ENCODE measurements at regions not wholly inside any gene's neighbourhood (a gene's known extent, or its start where the extent isn't known, plus 50 kb on each side); places are given as distances from the start of the nearest gene placed in this dataset.

GRCh38 chr6:4210629-4211419, 75.4 kb upstream of the ECI2 start:
- H3K27ac ChIP-seq (ENCODE audit: extremely low read depth, low read depth, low read length), result no peak overlapping the region
- peak; percentile 65 to 72 (median 68) for DNase-seq (ENCODE audit: extremely low read depth in 1 of 4, low spot score in 3 of 4)
- peak; percentile 97 for ATAC-seq
- no peaks in the 10 kb centered on the region for H3K9me1 ChIP-seq (ENCODE audit: control insufficient read depth, insufficient read depth, low read length)
- intact Hi-C loops (cut with micrococcal nuclease), result loop anchor here (1.0 kb wide), 3 partner anchors 49 to 469 kb away; no protein-coding TSS in a partner anchor
- POLR2A ChIA-PET, result interaction anchor here (0.7 kb wide), 1 partner anchor 466 kb away, joined by 3 read pairs; no protein-coding TSS in a partner anchor
- in situ Hi-C loops (cut with MboI), result no loop called here
- H2AFZ ChIP-seq (ENCODE audit: low read depth, low read length), result no peak overlapping the region
- H3K27me3 ChIP-seq (ENCODE audit: control insufficient read depth in 2 of 2, insufficient read depth in 2 of 2, low read length in 2 of 2), result peaks cover 0 to under 1% of the 10 kb centered on the region in 2 experiments; a peak in 1 of 5 replicates
- H3K9me3 ChIP-seq (replicated peaks; ENCODE audit: control insufficient read depth, insufficient read depth, low read depth, low read length), result no peaks in the 10 kb centered on the region; the same call in 1 of the 2 replicates
- CTCF ChIA-PET (ENCODE audit: low intra/inter-chr PET ratio), result interaction anchor here (0.6 to 1.1 kb wide), 5 partner anchors 47 to 936 kb away, joined by 3 read pairs; no protein-coding TSS in a partner anchor
- WGBS (ENCODE audit: insufficient coverage, low coverage, missing lambda C conversion rate), result 3% methylated on average over 4 of the region's 4 CpGs
- no peaks in the 10 kb centered on the region for H3K4me1 ChIP-seq (replicated peaks in 1 of 2; ENCODE audit: control insufficient read depth in 2 of 2, insufficient read depth in 2 of 2, low read length in 2 of 2)
- no peaks in the 10 kb centered on the region for H3K36me3 ChIP-seq (ENCODE audit: control insufficient read depth, insufficient read depth, low read length)
- no TSS peak for BruUV-seq (replicated peaks)
- FAIRE-seq, result peak; percentile 93
- no peak overlapping the region for H3K9ac ChIP-seq (ENCODE audit: insufficient read depth in 1 of 2, low read depth in 2 of 2, low read length in 2 of 2)
- H4K20me1 ChIP-seq (replicated peaks; ENCODE audit: control insufficient read depth, insufficient read depth, low read length), result no peaks in the 10 kb centered on the region
- H3K79me2 ChIP-seq (ENCODE audit: control insufficient read depth, insufficient read depth, low read length), result no peaks in the 10 kb centered on the region
- no peak overlapping the region for H3K4me2 ChIP-seq (ENCODE audit: insufficient read depth, low read length)
- H3K4me3 ChIP-seq, result no peak overlapping the region
- TF ChIP-seq RFX1 (IDR thresholded peaks at IDR 0.05), result peak; percentile 70
- TF ChIP-seq REST (IDR thresholded peaks at IDR 0.05; ENCODE audit: borderline replicate concordance), result peak; percentile 75; the same call in 1 of the 2 replicates
- no peak for TF ChIP-seq REST (CRISPR knock-in tag; IDR thresholded peaks at IDR 0.05; ENCODE audit: low read depth)
- peak; percentile 52; the same call in 1 of the 2 replicates for TF ChIP-seq ZNF384 (IDR thresholded peaks at IDR 0.05; ENCODE audit: low read depth, low read length)
- TF ChIP-seq RBFOX2 (IDR thresholded peaks at IDR 0.05; ENCODE audit: low read depth, low read length), result no peak
- TF ChIP-seq ELF4 (CRISPR knock-in tag; IDR thresholded peaks at IDR 0.05), result no peak
- 0 out of 2 replicates have a peak, but pooled peaks have one; percentile 49 for TF ChIP-seq FOXJ2 (tag; IDR thresholded peaks at IDR 0.05)
- no peak for TF ChIP-seq ZNF165 (CRISPR knock-in tag; IDR thresholded peaks at IDR 0.05; ENCODE audit: borderline replicate concordance)
- TF ChIP-seq RBM22 (IDR thresholded peaks at IDR 0.05; ENCODE audit: low read depth, low read length, poor library complexity, severe bottlenecking), result no peak
- no peak for TF ChIP-seq EP300 (IDR thresholded peaks at IDR 0.05; ENCODE audit: low read length)
- no peak for TF ChIP-seq MEF2D (tag; conservative IDR thresholded peaks at IDR 0.05; ENCODE audit: low read depth)
- TF ChIP-seq DEAF1 (CRISPR knock-in tag; IDR thresholded peaks at IDR 0.05), result peak; percentile 68; the same call in 1 of the 2 replicates

All from K562 (cell line).